MM.1S (cell line): ENCODE measurements at regions not wholly inside any gene's neighbourhood (a gene's known extent, or its start where the extent isn't known, plus 50 kb on each side); places are given as distances from the start of the nearest gene placed in this dataset.

Experiments
- DNase-seq: peaks from one replicate; pipeline ENCODE4 v3.0.0-alpha.2; 2015
- H2AFZ ChIP-seq: fragments of 300-600 bp; sonication (generic); 2 replicates; pipeline ENCODE4 v1.6.0; 2016; ENCODE audit warnings: antibody characterized with exemption, low read length
- H3F3A ChIP-seq: fragments of 300-600 bp; sonication (generic); 2 replicates; pipeline ENCODE4 v1.6.1; 2016; ENCODE audit warnings: mild to moderate bottlenecking, antibody characterized with exemption, low read length, moderate library complexity, mixed read lengths; ENCODE audit not compliant: insufficient read depth
- H3K27ac ChIP-seq: fragments of 300-600 bp; sonication (generic); 2 replicates; pipeline ENCODE4 v1.5.1; 2016; ENCODE audit warnings: mild to moderate bottlenecking, low read length
- H3K27me3 ChIP-seq: fragments of 300-600 bp; sonication (generic); replicated peaks from 2 replicates; pipeline ENCODE4 v1.6.0; 2016; ENCODE audit warnings: low read length; ENCODE audit not compliant: insufficient read depth
- H3K36me3 ChIP-seq: fragments of 300-600 bp; sonication (generic); replicated peaks from 2 replicates; pipeline ENCODE4 v1.6.1; 2016; ENCODE audit warnings: mild to moderate bottlenecking, low read length, mixed read lengths; ENCODE audit not compliant: insufficient read depth
- H3K4me1 ChIP-seq: fragments of 300-600 bp; sonication (generic); 2 replicates; pipeline ENCODE4 v1.6.1; 2016; ENCODE audit warnings: low read length, mixed read lengths
- H3K4me2 ChIP-seq: fragments of 300-600 bp; sonication (generic); 2 replicates; pipeline ENCODE4 v1.6.0; 2016; ENCODE audit warnings: low read depth, low read length
- H3K4me3 ChIP-seq: fragments of 300-600 bp; sonication (generic); 2 replicates; pipeline ENCODE4 v1.5.1; 2016; ENCODE audit warnings: low read length, mixed read lengths
- H3K79me2 ChIP-seq: fragments of 300-600 bp; sonication (generic); 2 replicates; pipeline ENCODE4 v1.6.1; 2016; ENCODE audit warnings: mixed run types, low read length, mixed read lengths
- H3K9ac ChIP-seq: fragments of 300-600 bp; sonication (generic); 2 replicates; pipeline ENCODE4 v1.6.1; 2016; ENCODE audit warnings: low read length, mixed read lengths
- H3K9me2 ChIP-seq: fragments of 300-600 bp; sonication (generic); replicated peaks from 2 replicates; pipeline ENCODE4 v1.6.1; 2016; ENCODE audit warnings: mild to moderate bottlenecking, low read length, mixed read lengths; ENCODE audit not compliant: insufficient read depth
- H3K9me3 ChIP-seq: fragments of 300-600 bp; sonication (generic); replicated peaks from 2 replicates; pipeline ENCODE4 v1.6.1; 2016; ENCODE audit warnings: mild to moderate bottlenecking, low read length, mixed read lengths; ENCODE audit not compliant: insufficient read depth
- H4K20me1 ChIP-seq: fragments of 300-600 bp; sonication (generic); 2 replicates; pipeline ENCODE4 v1.6.1; 2016; ENCODE audit warnings: mild to moderate bottlenecking, low read length, moderate library complexity, mixed read lengths; ENCODE audit not compliant: insufficient read depth
- EZH2 ChIP-seq: fragments of 300-600 bp; sonication (generic); optimal IDR thresholded peaks from 2 replicates; pipeline ENCODE3; 2017; ENCODE audit warnings: low read depth, mild to moderate bottlenecking, antibody characterized with exemption, low read length, mixed read lengths
- EZH2phosphoT487 ChIP-seq: fragments of 300-600 bp; sonication (generic); IDR thresholded peaks from 2 replicates; pipeline ENCODE4 v1.6.1; 2018; ENCODE audit warnings: antibody characterized with exemption, low read length
- TF ChIP-seq, protein P1 (sequence below): fragments of 300-600 bp; sonication (generic); IDR thresholded peaks from 2 replicates; pipeline ENCODE4 v1.5.1; 2016; ENCODE audit warnings: antibody characterized with exemption, low read length, mixed read lengths

DNA sequence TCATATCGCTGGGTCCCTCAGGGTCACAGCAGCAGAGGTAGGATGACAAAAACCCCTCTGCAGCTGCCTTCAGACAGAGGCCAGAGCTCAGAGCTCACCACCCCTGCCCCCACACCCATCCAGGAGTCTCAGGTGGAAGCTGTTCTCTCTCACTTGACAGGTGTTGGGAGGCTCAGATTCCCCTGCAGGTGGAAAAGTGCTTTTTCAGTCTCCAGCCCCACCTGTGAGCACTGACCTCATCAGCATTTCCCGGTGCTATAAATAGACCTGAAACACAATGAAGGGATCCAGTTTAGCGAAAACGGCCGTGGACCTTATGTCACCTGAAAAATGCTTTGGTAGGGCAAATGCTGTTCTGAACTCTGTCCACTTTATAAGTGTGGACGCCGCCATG, 254.9 kb downstream of the NDUFA10 start:
- H4K20me1 ChIP-seq, result no peaks in the 10 kb centered on the region
- TF ChIP-seq EZH2phosphoT487, result no peak
- TF ChIP-seq, protein P1, sequence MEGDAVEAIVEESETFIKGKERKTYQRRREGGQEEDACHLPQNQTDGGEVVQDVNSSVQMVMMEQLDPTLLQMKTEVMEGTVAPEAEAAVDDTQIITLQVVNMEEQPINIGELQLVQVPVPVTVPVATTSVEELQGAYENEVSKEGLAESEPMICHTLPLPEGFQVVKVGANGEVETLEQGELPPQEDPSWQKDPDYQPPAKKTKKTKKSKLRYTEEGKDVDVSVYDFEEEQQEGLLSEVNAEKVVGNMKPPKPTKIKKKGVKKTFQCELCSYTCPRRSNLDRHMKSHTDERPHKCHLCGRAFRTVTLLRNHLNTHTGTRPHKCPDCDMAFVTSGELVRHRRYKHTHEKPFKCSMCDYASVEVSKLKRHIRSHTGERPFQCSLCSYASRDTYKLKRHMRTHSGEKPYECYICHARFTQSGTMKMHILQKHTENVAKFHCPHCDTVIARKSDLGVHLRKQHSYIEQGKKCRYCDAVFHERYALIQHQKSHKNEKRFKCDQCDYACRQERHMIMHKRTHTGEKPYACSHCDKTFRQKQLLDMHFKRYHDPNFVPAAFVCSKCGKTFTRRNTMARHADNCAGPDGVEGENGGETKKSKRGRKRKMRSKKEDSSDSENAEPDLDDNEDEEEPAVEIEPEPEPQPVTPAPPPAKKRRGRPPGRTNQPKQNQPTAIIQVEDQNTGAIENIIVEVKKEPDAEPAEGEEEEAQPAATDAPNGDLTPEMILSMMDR, result peak; percentile 25
- peak; percentile 97 for DNase-seq
- no peak overlapping the region for H3K4me3 ChIP-seq
- H3K36me3 ChIP-seq, result no peaks in the 10 kb centered on the region
- no peaks in the 10 kb centered on the region for H3K79me2 ChIP-seq
- no peaks in the 10 kb centered on the region for H3K9me2 ChIP-seq
- H2AFZ ChIP-seq, result no peak overlapping the region
- H3K4me2 ChIP-seq, result peak overlapping the region; percentile 51; the same call in 1 of the 2 replicates
- H3K9me3 ChIP-seq, result no peaks in the 10 kb centered on the region; the same call in 1 of the 2 replicates
- H3K4me1 ChIP-seq, result peaks cover 43% of the 10 kb centered on the region
- peak overlapping the region; percentile 55 for H3K9ac ChIP-seq
- H3K27me3 ChIP-seq, result no peaks in the 10 kb centered on the region
- H3F3A ChIP-seq, result peaks cover 18% of the 10 kb centered on the region
- H3K27ac ChIP-seq, result peak overlapping the region; percentile 99

DNA sequence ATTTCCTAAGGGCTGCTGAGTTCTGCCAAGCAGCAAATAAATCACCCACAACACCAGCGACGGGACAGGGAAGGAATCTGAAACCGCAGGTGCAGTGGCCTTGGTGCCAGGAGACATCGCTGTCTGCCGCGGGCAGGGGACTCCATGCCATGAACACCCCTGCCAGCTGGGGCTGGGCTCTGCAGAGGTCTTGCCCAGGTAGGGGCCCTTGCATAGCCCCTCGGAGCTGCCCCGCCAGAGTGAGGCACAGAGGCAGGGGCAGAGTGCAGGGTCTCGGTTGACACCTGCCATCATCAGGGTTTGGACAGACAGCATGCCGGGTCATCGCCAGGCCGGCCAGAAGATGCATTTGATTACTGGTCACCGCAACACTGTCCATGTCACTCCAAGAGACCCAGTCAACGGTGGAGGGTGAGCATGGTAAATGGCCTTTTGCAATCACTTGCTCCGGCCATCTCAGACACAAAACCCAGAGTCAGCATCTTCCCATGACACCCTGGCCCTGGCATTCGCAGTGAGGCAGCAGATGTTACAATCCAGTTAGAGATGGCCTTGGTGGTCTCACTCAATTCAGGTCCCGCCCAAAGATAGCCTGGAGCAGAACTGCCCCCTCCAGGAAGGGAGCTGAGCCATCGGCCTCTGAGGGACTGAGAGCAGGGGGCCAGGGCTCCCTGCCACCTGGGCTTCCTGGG, 255.4 kb downstream of the NDUFA10 start:
- H3K4me2 ChIP-seq, result peak overlapping the region; percentile 40; the same call in 1 of the 2 replicates
- H3K36me3 ChIP-seq, result no peaks in the 10 kb centered on the region
- H3K27me3 ChIP-seq, result no peaks in the 10 kb centered on the region
- H3K4me3 ChIP-seq, result no peak overlapping the region
- TF ChIP-seq, protein P1, result no peak
- no peak for TF ChIP-seq EZH2phosphoT487
- TF ChIP-seq EZH2, result no peak
- no peaks in the 10 kb centered on the region for H3K79me2 ChIP-seq
- H3K9me2 ChIP-seq, result no peaks in the 10 kb centered on the region
- H4K20me1 ChIP-seq, result no peaks in the 10 kb centered on the region
- H3K4me1 ChIP-seq, result peaks cover 43% of the 10 kb centered on the region
- H3K9me3 ChIP-seq, result no peaks in the 10 kb centered on the region; the same call in 1 of the 2 replicates
- H3K9ac ChIP-seq, result peak overlapping the region; percentile 55
- peaks cover 18% of the 10 kb centered on the region for H3F3A ChIP-seq
- DNase-seq, result no peak
- peak overlapping the region; percentile 99 for H3K27ac ChIP-seq
- H2AFZ ChIP-seq, result no peak overlapping the region

DNA sequence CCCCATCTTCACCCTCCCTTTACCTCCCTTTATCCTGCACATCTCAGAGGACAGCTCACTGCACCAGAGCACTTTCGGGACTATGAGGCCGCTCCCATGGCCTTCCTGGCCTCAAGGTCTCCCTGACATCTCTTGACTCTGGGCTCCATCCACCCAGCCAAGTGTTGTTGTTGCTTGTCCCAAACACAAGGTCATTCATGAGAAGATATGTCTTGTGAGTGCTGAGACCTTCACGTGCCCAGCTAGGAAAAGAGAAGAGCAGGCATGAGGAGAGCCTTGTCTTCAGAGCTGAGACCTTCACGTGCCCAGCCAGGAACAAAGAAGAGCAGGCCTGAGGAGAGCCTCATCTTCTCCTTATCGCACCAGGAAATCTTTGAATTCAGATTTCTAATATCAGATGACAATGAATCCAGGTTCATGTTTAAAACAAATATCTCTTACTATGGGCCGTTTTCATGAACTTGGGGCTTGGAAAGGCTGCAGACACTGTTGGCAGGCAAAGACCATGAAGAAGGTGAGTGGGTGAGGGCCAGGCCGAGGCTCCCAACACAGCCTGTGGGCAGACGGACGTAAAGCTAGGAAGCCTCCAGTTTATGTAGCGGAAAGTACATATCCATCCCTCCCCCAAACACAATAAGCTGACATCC, 256.1 kb downstream of the NDUFA10 start:
- no peak for TF ChIP-seq EZH2
- TF ChIP-seq, protein P1, result no peak
- TF ChIP-seq EZH2phosphoT487, result no peak
- DNase-seq, result no peak
- H3K27ac ChIP-seq, result peak overlapping the region; percentile 99; the same call in 1 of the 2 replicates
- no peaks in the 10 kb centered on the region for H3K27me3 ChIP-seq
- no peak overlapping the region for H3K4me2 ChIP-seq
- H3K36me3 ChIP-seq, result no peaks in the 10 kb centered on the region
- H3K9me2 ChIP-seq, result no peaks in the 10 kb centered on the region
- peaks cover 43% of the 10 kb centered on the region for H3K4me1 ChIP-seq
- no peaks in the 10 kb centered on the region; the same call in 1 of the 2 replicates for H3K9me3 ChIP-seq
- H4K20me1 ChIP-seq, result no peaks in the 10 kb centered on the region
- H3K79me2 ChIP-seq, result no peaks in the 10 kb centered on the region
- no peak overlapping the region for H2AFZ ChIP-seq
- H3F3A ChIP-seq, result peaks cover 18% of the 10 kb centered on the region
- no peak overlapping the region for H3K9ac ChIP-seq
- H3K4me3 ChIP-seq, result no peak overlapping the region
